ENCODE measurements at regions not wholly inside any gene's neighbourhood (a gene's known extent, or its start where the extent isn't known, plus 50 kb on each side); places are given as distances from the start of the nearest gene placed in this dataset.

DNA sequence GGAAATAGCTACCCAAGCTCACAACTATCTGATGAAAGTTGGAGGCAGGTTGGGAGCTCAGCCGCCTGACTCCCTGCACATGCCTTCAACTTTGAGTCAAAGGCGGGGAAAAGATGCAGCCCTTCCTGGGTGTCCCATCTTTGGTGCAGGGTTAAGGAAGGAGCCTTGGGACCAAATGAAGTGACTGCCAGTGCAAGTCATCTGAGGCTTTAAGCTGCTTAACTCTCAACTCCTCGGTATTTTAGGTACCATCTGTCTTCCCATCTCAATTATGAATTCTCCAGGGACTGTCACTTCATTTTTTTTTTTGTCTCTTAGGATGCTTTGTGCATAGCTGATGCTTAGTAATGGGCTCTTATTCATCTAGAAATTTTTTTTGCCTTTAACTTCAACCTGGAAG, 408.8 kb upstream of the C2CD4B start:
- no peak for DNase-seq (ENCODE audit: low read depth in 2 of 2)

DNA sequence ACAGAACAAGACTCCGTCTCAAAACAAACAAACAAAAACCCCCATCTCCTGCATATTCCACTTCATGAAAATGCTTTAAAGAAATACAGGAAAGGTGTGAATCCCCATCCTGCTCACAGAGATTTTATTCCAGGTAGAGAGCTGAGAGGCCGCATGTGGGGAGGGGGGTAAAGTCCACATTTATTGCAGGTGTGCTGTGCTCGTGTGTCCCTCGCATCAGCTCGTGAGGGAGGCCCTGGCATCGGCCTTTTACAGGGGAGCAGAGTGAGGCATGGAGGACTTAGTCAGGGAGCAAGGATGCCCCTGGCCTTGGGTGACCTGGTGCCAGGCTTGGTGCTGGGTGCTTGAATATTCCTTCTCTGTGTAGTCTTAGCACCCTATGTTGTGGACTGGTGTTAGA, 413.5 kb upstream of the C2CD4B start:
- no peak for DNase-seq (ENCODE audit: low read depth in 2 of 2)

DNA sequence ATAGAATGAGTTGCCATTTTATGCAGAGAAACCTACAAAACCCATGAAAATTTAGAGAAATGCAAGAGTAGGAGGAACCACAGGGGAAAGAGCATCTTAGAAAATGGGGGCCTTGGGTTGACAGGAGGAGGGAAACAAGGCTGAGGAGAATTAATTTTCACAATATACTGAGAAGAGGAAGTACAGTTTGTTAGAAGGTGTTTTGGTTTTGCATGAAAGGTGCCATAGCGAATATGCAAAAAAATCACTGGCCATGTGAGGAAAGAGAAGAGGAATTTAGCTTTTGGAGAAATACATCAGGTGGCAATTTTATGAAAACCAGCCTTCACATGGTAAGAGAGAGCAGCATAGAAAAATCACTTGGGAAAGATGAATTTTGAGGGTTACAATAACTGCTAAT, 413.9 kb upstream of the C2CD4B start:
- no peak for DNase-seq (ENCODE audit: low read depth in 2 of 2)

DNA sequence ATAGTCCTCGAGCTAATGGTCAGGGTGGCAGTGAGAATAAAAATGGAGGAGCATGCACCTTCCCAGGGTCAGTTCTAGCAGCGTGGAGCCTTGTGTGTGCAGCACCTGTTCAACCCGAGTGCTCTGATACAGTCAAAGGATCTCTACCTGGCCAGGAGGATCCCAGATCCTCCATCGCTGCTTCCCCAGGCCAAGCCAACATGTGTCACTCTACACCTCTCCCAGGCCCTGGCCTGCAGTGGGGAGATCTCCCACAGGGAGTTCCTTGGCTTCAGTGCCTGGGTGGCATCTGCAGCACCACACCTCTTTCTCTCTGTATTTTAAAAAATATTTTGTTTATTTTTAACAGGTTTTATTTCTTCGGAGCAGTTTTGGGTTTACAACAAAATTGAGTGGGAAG, 414.8 kb upstream of the C2CD4B start:
- no peak for DNase-seq (ENCODE audit: low read depth in 2 of 2)

DNA sequence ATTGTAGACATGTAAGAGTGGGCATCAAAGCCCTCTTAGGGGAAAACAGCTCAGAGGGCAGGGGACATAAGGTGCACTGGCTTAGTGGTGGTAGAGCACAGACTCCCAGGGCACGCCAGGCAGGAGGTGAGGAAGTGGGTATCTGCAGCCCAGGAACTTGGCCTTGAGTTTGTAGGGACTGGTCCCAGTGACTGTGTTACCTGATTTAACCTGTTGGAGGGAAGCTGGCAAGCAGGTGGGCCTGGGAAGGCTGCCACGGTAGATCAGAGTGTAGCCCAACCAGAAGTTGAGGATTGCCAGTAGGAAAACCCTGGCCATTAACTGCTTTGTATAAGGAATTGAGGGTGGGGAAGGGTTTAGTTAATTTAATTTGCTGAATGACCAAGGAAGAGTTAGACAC, 417.5 kb upstream of the C2CD4B start:
- DNase-seq (ENCODE audit: low read depth in 2 of 2): no peak

DNA sequence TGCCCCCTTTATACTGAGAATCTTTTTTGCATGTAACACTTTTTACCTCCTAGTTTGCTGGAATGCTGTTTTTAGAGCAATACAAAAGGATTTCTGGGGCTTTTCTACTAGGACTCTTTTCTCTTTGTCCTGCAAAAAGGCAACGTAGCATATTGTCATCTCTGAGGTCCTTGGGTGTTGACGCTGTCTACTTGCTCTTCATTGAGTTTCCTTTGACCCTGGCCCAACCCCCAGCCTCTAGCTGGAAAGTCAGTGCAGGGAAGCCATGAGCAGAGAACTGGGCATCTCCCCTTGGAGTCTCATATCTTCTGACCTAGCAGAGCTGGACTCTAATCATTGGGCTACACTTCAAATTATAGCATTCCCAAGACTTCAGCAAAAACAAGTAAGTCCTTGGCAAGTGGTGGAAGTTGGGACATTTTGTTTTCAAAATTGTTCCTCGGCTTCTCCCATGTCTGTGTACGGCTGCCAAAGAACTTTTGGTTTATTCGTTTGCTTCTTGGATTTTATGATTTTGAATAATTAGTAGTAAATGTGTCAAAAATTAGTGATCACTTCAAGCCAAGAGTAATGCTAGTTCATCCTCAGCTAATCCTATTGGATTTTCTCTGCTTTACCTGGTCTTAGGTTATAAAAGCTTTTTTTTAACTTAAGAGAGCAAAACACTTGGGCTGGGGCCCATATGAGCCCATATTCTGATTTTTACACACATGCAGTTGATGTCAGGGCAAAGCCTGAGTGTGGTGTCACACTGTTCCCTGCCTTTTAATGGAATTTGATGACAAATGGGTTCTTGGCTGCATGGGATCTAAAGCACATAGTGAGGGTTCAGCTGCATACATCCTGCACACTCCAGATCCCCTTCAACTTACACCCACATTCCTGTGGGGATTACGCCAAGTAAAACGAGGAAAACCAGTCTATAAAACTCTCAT, 419.5 kb upstream of the C2CD4B start:
- no peak for DNase-seq (ENCODE audit: low read depth in 2 of 2)

DNA sequence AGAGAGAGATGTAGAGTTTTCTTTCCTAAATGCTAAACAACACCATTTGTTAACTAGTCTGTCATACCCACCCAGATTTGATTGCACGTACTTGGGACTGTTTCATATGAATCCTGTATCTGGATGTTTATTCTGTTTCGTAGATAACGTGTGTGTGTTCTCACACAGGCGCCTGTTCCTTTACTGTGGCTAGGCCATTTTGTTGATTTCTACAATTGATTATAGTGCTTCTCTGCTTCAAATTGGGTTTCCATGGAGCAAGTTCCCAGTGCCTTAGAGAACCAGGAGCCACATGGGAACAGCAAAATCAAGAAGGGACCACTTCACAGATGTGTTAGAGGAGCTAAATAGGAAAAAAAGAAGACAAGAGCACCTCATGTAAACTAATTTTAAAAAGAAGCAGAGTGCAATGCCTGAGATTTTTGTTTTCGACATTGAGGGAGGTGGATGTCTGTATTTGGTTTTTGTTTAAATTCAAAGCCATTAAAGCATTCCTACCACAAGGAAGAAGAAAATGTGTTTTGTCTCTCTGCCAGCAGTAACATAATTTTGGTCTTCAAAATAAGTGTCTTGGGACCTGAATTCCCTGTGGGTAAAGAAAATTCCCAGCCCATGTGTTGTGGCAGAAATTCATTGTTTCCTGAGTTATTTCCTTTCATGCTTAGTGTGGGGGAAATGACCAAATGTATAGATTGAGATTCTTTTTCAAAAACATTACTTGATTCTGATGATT, 424.0 kb upstream of the C2CD4B start:
- no peak for DNase-seq (ENCODE audit: low read depth in 2 of 2)

DNA sequence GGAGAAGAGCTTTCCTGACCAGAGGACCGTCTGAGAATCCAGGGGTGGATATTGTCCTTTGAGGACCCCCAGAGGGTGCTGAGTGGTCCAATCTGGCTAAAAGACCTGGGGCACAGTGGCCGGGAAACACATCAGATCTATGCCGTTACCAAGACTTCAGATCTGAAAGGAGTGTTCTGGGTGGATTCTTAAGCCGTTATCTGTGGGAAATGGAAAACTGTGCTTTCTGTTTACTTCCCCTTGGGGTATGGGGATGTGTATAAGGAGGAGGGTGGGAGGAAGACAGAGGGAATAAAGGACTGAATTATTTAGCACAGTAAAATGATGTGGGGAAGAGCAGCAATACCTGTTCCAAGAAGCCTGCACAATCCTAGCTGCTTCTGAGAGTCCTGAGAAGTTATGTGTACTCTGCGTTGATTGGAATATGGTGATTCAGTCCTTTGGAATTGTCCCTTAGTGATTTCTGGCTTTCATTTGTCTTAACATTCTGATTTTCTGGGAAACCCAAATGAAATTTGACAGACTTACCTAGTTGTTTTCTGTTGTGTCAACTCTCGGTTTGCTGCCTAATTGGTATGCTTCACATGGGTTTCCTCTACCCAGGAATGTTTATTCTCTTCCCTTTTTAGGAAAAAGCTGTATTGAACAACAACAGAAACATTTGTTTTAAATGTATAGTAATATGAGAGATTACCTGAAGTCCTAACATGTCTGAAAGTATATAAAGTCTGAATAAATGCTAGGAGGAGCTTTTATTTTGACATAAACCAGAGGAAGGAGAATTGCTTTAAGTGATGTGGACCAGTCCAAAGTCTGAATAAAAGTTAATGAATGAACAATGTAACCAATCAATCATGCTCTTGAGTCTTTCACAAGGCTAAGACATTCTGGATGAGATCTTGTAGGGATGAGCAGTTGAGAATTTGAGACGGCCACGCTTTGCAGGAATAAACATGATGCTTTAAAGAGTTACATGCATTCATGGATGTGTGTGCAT, 427.1 kb upstream of the C2CD4B start:
- no peak for DNase-seq (ENCODE audit: low read depth in 2 of 2)

DNA sequence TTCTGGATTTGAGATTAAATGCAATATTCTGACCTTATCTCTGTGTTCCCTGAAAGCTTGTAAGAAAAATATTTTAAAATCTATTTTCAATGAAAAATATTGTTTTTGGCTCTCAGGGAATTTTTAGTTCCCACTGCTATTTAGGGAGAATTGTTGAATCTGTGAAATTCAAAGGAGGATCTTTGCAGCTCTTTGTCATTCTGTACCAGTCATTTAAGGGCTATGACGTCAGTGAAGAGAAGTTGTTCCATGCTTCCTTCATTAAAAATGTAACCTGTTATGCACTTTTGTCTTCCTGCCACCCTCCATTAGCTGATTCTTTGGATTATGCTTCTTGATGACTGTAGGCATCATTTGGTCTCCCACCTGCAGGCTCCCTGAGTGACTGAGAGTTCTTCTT, 427.8 kb upstream of the C2CD4B start:
- no peak for DNase-seq (ENCODE audit: low read depth in 2 of 2)

DNA sequence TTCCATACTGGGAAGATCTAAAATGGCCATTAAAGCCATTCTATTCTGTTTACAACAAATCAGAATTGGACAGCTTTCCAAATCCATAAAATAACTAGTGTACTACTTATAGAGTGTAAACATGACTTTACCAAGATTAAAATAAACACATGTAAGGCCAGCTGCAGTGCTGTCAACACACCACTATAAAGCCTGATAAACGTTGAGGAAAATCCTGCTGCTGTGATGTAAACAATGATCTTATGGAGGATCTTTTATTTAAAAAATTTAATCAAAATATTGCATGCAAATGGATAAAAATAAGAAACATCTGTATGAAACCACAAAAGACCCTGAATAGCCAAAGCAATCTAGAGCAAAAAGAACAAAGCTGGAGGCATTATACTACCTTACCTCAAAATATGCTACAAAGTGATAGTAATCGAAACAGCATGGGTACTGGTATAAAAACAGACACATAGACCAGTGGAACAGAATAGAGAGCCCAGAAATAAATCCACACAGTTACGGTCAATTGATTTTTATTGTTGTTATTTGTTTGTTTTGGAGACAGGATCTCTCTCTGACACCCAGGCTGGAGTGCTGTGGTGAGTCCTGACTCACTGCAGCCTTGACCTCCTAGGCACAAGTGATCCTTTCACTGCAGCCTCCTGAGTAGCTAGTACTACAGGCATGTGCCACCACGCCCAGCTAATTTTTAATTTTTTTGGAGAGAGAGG, 428.8 kb upstream of the C2CD4B start:
- no peak for DNase-seq (ENCODE audit: low read depth in 2 of 2)

DNA sequence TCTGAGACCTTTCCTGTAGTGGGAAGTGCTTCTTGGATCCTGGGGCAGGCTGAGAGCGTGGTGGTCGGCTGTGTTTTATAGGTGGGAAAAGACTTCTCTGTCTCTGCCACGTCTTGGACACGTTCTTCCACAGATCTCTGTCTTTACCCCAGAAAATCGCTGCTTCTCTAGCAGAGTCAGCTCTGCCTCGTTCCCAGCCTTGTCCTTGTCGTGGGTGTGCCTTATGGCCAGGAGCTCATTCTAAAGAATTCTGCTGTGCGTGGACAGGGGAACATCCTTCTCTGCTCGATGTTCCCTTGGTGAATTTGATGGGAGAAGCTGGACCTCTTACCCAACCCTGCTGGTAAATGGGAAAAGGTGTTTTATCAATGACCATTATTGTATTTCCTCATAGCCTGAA, 433.1 kb upstream of the C2CD4B start:
- no peak for DNase-seq (ENCODE audit: low read depth in 2 of 2)

DNA sequence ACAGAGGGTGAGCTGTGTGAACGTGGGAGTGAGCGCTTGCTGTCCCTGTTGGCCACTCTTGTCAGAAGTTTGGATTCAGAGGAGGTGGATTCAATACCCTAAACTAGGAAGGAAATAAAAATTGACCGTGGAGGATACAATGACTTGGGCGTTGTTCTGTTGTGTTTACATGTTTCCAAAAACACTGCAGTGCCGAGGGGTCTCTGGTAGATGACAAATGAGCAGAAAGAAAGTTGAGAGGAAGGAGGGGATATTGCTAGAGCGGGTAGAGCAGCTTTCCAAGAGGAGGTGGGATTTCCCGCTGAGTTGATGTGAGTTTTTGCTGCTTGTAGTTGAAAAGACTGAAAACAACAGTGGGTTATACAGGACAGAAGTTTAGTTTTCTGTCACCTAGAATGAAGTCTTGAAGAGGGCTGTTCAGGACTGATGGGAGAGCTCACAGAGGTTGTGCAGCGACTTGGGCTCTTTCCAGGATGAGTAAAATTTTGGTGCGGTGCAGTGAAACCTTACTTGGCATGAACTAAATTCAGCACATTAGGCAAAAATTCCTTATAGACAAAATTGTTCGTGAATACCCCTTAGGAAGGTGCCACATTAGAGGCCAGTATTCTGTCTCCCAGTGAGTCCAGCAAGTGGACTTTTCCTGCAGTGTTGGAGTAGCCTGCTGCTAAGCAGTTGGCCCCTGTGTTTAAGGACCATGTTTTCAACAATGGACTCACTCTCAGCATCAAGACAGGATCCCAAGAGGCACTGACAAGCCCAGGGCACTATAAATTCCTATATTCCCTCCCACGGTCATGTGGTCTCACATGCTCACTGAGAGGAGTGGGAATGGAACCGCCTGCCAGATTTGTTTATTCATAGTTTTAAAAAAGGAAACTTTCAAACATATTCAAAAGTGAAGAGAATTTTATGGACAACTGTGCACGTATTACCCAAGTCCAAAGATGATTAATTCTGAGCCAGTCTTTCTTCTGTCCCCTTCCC, 435.0 kb upstream of the C2CD4B start:
- DNase-seq (ENCODE audit: low read depth in 2 of 2): no peak

DNA sequence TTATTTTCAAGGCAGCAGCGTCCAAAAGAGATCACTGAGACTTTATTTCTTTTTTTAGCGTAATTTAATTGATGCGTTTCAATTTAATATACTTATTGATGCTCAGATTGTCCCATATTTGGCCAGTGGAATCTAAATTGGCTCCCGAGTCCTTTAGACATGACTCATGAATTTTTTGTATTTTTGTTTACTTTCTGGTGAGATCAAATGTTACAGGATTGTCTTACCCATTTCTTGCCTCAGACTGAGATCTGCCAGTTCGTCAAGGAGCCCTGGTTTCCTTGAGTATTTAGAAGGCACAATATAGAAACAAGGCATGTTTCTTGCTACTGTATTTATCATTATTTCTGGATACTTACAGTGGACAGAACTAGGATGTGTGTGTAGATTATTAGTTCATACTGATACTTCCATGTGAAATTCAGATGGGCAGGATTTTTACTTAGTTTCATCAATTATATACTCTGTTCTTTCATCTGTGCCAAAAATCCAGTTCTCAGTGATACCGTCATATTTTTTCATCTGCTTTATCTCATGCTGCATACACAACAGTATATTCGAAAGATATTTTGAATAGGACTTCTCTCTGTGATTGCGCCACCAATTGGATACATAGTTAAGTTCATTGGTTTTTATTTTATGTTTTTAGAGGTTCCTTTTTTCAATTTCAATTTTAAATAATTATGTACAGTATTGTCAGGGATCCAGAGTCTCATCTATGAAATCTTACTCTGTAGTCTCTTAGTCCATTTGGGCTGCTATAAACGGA, 436.9 kb upstream of the C2CD4B start:
- no peak for DNase-seq (ENCODE audit: low read depth in 2 of 2)

DNA sequence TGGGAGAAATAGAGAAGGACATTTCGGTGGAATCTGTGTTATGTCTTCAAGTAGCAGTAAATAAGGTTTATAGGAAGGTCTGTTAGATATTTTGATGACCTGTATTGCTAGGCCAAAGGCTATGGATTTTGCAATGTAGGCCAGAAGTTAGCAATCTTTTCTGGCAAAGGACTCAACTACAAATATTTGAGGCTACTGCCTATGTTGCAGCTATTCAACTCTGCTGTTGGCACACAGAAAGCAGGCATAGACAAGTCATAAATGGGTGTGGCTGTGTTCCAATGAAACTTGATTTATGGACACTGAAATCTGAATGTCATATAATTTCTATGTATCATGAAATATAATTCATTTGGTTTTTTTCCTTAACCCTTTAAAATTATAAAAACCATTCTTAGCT, 438.7 kb upstream of the C2CD4B start:
- no peak for DNase-seq (ENCODE audit: low read depth in 2 of 2)

DNA sequence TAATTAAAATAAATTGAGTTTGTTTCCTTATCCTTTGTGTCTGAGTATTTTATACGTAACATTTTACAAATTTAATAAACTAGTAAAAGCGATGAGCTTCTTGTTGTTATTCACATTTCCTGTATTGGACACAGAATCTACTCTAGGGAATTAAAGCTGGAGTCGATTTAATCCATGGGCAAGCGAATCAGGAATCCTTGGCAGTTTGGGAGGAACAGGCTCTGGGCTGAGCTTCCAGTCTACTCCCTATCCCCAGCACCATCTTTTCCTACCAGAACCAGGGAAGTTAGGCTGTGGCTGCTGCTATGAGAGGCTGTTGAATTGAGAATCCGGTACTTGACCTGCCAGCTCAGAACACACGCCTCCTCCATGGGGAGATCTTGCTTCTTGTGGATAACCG, 437.3 kb upstream of the TPM1 start:
- no peak for DNase-seq (ENCODE audit: low read depth in 2 of 2)

DNA sequence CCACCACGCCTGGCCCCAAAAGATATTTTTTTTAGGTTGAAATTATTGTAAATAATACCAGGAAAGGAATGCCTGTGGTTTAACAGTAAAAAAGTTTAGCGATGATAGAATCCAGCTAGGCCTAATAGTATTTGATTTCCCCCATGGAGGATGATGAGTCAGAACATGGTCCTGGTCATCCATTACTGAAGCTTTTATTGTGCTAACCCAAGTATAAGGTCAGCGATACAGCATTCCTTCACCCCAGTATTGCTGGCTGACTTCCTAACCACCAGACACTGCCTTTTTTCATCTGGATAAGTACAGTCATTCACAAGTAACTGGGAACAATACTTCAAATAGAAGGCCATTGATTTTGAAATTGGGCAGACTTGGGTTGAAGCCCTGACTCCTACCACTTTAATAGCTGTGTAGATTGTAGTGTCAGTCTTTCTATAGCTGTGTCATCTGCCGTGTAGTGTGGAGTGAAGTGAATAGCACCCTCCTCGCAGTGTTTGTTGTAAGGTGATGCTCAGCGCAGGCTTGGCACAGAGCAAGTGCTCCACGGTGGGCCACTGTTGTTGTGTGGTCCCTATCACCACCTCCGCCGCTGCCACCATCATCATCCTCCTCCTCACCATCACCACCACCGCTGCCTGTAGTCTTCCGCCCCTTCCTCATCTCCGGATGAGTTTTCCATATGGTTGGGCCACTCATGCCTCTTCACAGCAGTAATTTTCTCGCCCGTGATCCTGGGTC, 436.0 kb upstream of the TPM1 start:
- DNase-seq (ENCODE audit: low read depth in 2 of 2): no peak

DNA sequence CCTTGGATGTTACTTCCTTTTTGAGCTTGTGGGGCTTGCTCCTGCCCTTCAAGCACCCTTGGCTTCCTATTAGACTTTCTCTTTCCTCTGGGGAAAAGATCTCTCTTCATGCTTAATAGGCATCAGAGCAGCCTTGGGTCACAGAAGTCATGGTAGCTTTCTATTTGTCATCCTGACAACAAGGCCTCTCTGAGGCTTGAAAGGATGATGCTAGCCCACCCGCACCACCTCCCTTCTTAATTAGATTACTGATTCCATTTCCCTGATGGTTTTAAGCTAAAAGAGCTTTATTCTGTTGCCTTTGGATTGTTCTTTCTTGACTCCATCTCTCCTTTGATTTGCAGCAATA, 435.5 kb upstream of the TPM1 start:
- DNase-seq (ENCODE audit: low read depth in 2 of 2): no peak

DNA sequence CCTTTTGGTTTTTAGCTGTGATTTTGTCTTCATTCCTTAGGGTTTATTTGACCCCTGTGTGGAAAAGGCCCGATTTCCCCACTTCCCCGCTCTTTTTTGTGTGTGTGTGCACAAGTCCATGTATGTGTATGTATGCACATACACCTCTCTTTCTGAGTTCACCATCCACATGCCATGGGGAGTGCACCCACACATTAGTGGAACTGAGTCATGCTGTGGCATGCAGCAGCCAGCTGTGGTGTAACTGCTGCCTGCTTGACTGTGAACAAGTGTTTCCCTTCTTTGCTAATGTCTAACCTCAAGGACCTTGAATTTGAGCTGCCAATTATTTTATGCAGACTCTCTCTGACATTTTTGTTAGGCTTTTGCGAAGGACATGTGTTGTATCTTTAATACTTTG, 434.9 kb upstream of the TPM1 start:
- DNase-seq (ENCODE audit: low read depth in 2 of 2): no peak

DNA sequence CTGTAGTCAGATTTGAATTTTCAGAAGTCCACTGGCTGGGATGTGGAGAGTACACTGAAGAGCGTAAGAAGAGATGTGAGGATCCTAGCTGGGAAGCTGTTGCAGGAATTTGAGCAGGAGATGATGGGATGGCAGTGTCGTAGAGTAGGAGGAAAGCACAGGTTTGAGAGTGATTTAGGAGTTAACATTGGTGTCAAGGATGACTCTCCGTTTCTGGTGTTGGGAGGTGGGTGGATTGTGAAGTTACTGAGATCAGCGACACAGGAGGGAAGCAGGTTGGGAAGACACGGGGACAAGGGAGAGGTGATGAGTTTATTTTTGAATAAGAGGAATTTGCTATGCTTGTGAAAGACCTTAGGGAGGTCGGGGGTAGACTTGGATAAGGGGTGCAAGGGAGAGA, 434.2 kb upstream of the TPM1 start:
- no peak for DNase-seq (ENCODE audit: low read depth in 2 of 2)

Data from stimulated activated CD4-positive, alpha-beta T cell treated with anti-CD3 and anti-CD28 coated beads, Interleukin-4, amount 100 ng/mL, for 48 hours (primary cell).